CD4-positive, alpha-beta T cell (primary cell): ENCODE measurements at regions not wholly inside any gene's neighbourhood (a gene's known extent, or its start where the extent isn't known, plus 50 kb on each side); places are given as distances from the start of the nearest gene placed in this dataset.

Source experiments
- ATAC-seq: fragments of 200-7000 bp; cut with Tn5 transposase; one replicate; pipeline ENCODE4 v1.10.0; 2022; ENCODE audit warnings: mild to moderate bottlenecking; ENCODE audit not compliant: poor library complexity
- CTCF ChIA-PET: fragments of 350-600 bp; sonication (Branson Sonifier 250); formaldehyde crosslinking; loops from one replicate; lab custom pipeline; 2021; ENCODE audit warnings: antibody characterized with exemption, inconsistent platforms; lab: Charles Lee
- POLR2A ChIA-PET: fragments of 350-600 bp; sonication (Branson Sonifier 250); formaldehyde crosslinking; loops from one replicate; lab custom pipeline; 2021; ENCODE audit warnings: antibody characterized with exemption, inconsistent platforms; lab: Charles Lee
- DNase-seq, 14 experiments: peaks; one replicate each; pipeline ENCODE4 v3.0.0-alpha.2; 2013 to 2020; ENCODE audit warnings: mixed read lengths in 2 of 14
- H3K27ac ChIP-seq, 2 donors: one replicate each; pipeline versions ENCODE4 v1.5.1 to v1.7.0; 2013; ENCODE audit warnings: low read length in 2 of 2, low read depth in 1 of 2, mild to moderate bottlenecking in 1 of 2
- H3K27me3 ChIP-seq, 2 experiments: 1 replicate in 1 of 2; 2 replicates in 1 of 2; pipeline versions ENCODE4 v1.6.1 to v1.7.0; 2013; ENCODE audit warnings: low read length in 2 of 2, control low read depth in 1 of 2, mild to moderate bottlenecking in 1 of 2, moderate library complexity in 1 of 2; ENCODE audit not compliant: insufficient read depth in 2 of 2, control insufficient read depth in 1 of 2
- H3K36me3 ChIP-seq: one replicate; pipeline ENCODE4 v1.6.1; 2013; ENCODE audit warnings: low read length, control low read depth; ENCODE audit not compliant: insufficient read depth
- H3K4me1 ChIP-seq: one replicate; pipeline ENCODE4 v1.6.1; 2013; ENCODE audit warnings: low read length, control low read depth; ENCODE audit not compliant: insufficient read depth
- H3K4me3 ChIP-seq: one replicate; pipeline ENCODE4 v1.5.1; 2013; ENCODE audit warnings: mild to moderate bottlenecking, low read length, moderate library complexity
- H3K9me3 ChIP-seq, 2 experiments: 1 replicate in 1 of 2; 2 replicates in 1 of 2; pipeline versions ENCODE4 v1.6.1 to v1.7.0; 2013; ENCODE audit warnings: low read length in 2 of 2, mild to moderate bottlenecking in 2 of 2, control low read depth in 1 of 2, moderate library complexity in 1 of 2; ENCODE audit not compliant: control insufficient read depth in 1 of 2, insufficient read depth in 1 of 2
- H3K27ac Mint-ChIP-seq: one replicate; pipeline ENCODE4 v1.8.0; 2020; ENCODE audit warnings: mixed read lengths
- H3K27me3 Mint-ChIP-seq: one replicate; pipeline ENCODE4 v1.8.0; 2021; ENCODE audit warnings: mixed read lengths
- H3K36me3 Mint-ChIP-seq: one replicate; pipeline ENCODE4 v1.8.0; 2021; ENCODE audit warnings: low read depth, mixed read lengths
- H3K4me1 Mint-ChIP-seq: one replicate; pipeline ENCODE4 v1.8.0; 2021; ENCODE audit warnings: low read depth, mixed read lengths
- H3K4me3 Mint-ChIP-seq: one replicate; pipeline ENCODE4 v1.8.0; 2020; ENCODE audit warnings: mild to moderate bottlenecking, mixed read lengths
- H3K9me3 Mint-ChIP-seq: one replicate; pipeline ENCODE4 v1.8.0; 2020; ENCODE audit warnings: mixed read lengths
- CTCF ChIP-seq: fragments of 200-600 bp; IDR thresholded peaks from one replicate; pipeline ENCODE4 v1.8.0; 2022; ENCODE audit warnings: antibody characterized with exemption, mild to moderate bottlenecking
- intact Hi-C, 2 experiments: fragments of 100-400 bp; cut with DNase I in 1 of 2; cut with micrococcal nuclease in 1 of 2; formaldehyde crosslinking; loops; one replicate each; pipeline versions ENCODE4 v1.15.1 to v1.9.0; 2023 to 2025; cut with DNase I, micrococcal nuclease

DNA sequence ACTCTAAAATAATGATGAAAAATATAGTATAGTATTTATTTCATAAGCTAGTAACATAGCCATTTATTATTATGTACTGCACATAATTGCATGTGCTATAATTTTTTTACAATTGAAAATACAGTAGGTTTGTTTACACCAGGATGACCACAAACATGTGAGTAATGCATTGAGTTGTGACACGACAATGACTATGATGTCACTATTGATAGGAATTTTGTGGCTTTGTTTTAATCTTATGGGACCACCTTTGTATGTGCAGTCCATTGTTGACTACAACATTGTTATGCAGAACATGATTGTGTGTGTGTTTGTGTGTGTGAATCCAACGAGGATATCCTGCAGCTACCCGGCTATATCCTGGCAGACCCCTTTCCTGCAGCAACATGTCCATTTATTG, 372.2 kb upstream of the MCTP2 start:
- no peak for ATAC-seq
- Mint-ChIP-seq H3K4me1 (peaks cover 5% of the 10 kb centered on the region), H3K27ac (no peak overlapping the region), H3K27me3 (peaks cover 6% of the 10 kb centered on the region), H3K9me3 (no peaks in the 10 kb centered on the region), H3K4me3 (no peak overlapping the region), H3K36me3 (no peaks in the 10 kb centered on the region)
- no peaks in the 10 kb centered on the region for H3K36me3 ChIP-seq
- no peak overlapping the region for H3K4me3 ChIP-seq
- POLR2A ChIA-PET, result interaction anchor here (0.7 kb wide), 1 partner anchor 725 kb away, joined by 3 read pairs; no protein-coding TSS in a partner anchor
- H3K27me3 ChIP-seq, result peaks cover 0 to 12% of the 10 kb centered on the region in 2 experiments
- H3K27ac ChIP-seq, result no peak overlapping the region
- H3K9me3 ChIP-seq, result no peaks in the 10 kb centered on the region
- no peak for DNase-seq
- intact Hi-C loops, result no loop called here
- CTCF ChIA-PET, result interaction anchor here (1.3 kb wide), 1 partner anchor 9 kb away, joined by 3 read pairs; no protein-coding TSS in a partner anchor
- peaks cover 3% of the 10 kb centered on the region for H3K4me1 ChIP-seq
- no peak for TF ChIP-seq CTCF

DNA sequence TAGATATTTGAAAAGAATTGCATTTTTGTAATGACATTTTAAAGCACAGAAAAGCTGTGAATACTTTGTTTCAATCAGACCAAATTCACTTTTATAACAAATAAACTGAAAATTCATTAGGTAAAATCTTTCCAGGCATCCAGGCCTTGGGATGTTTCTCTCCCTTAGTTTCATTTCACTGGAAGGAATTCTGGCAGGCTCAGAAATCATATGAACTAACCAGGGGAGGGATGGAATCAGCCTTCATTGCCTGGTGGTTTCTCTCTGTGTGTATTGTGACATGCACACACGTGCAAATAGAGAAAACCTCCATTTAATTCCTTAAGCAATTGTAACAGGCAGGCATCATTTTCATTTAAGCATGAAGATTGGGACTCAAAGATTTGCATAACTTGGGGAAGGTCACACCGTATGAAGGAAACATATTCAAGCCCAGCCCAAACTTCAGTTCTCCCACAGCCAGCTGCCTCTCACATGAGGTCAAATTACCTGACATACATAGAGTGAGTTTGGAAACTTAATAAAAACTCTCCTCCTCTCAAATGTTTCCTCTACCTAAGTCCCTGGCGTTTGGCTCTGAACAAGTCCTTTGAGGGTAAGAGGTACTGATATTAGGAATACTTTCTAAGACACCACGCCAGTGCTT, 376.1 kb upstream of the MCTP2 start:
- Histone ChIP-seq H3K27ac (no peak overlapping the region), H3K27me3 (no peaks in the 10 kb centered on the region), H3K36me3 (no peaks in the 10 kb centered on the region), H3K9me3 (no peaks in the 10 kb centered on the region), H3K4me3 (no peak overlapping the region), H3K4me1 (no peaks in the 10 kb centered on the region)
- H3K27ac Mint-ChIP-seq, result no peak overlapping the region
- peaks cover 4% of the 10 kb centered on the region for H3K27me3 Mint-ChIP-seq
- DNase-seq, result no peak
- ChIA-PET CTCF (no interaction called here), POLR2A (no interaction called here)
- no peaks in the 10 kb centered on the region for H3K36me3 Mint-ChIP-seq
- no peaks in the 10 kb centered on the region for H3K4me1 Mint-ChIP-seq
- H3K4me3 Mint-ChIP-seq, result no peak overlapping the region
- ATAC-seq, result no peak
- H3K9me3 Mint-ChIP-seq, result peaks cover 2% of the 10 kb centered on the region
- TF ChIP-seq CTCF, result no peak
- intact Hi-C loops, result no loop called here

DNA sequence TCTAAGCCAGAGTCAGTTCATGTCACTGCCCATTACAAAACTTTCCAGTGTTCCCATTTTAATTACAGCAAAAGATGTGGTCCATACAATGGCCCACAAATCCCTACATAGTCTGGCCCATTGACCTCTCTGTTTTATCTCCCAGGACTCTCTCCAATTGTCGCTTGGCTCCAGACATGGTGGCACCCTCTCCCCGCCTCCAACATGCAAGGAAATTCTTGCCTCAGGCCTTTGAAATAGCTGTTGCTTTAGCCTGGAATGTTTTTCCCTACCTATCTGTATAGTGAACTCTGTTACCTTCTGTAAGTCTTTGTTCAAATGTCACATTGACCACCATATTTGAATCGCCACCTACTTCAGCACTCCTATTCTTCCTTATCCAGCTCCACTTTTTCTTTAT, 377.3 kb upstream of the MCTP2 start:
- no peak overlapping the region for H3K4me3 Mint-ChIP-seq
- no peak for TF ChIP-seq CTCF
- Histone ChIP-seq H3K36me3 (no peaks in the 10 kb centered on the region), H3K27me3 (no peaks in the 10 kb centered on the region), H3K4me3 (no peak overlapping the region), H3K27ac (no peak overlapping the region), H3K4me1 (no peaks in the 10 kb centered on the region), H3K9me3 (no peaks in the 10 kb centered on the region)
- DNase-seq (no peak), ATAC-seq (no peak)
- peaks cover 2% of the 10 kb centered on the region for H3K9me3 Mint-ChIP-seq
- no peaks in the 10 kb centered on the region for H3K36me3 Mint-ChIP-seq
- CTCF ChIA-PET, result no interaction called here
- H3K27ac Mint-ChIP-seq, result no peak overlapping the region
- no peaks in the 10 kb centered on the region for H3K4me1 Mint-ChIP-seq
- intact Hi-C loops, result no loop called here
- POLR2A ChIA-PET, result no interaction called here
- peaks cover 4% of the 10 kb centered on the region for H3K27me3 Mint-ChIP-seq
